HEK293T (cell line): ENCODE measurements at regions not wholly inside any gene's neighbourhood (a gene's known extent, or its start where the extent isn't known, plus 50 kb on each side); places are given as distances from the start of the nearest gene placed in this dataset.

ENCODE experiments used
- CTCF ChIA-PET: fragments of 350-600 bp; formaldehyde crosslinking; extraction: SDS; loops from one replicate; lab custom pipeline; 2021; ENCODE audit warnings: antibody characterized with exemption, inconsistent platforms; lab: Yijun Ruan, JAX
- POLR2A ChIA-PET: fragments of 350-600 bp; formaldehyde crosslinking; extraction: SDS; loops from one replicate; lab custom pipeline; 2020; ENCODE audit warnings: antibody characterized with exemption, inconsistent platforms; lab: Yijun Ruan, JAX
- DNase-seq: peaks from one replicate; pipeline ENCODE4 v3.0.0; 2012; ENCODE audit warnings: mixed read lengths; ENCODE audit errors: extremely low spot score
- ARNT ChIP-seq: fragments of 450-650 bp; IDR thresholded peaks from 2 replicates; pipeline ENCODE4 v1.6.1; 2017; ENCODE audit warnings: mild to moderate bottlenecking
- BHLHE40 ChIP-seq: fragments of 450-650 bp; IDR thresholded peaks from 2 replicates; pipeline ENCODE4 v1.6.1; 2016; ENCODE audit warnings: mild to moderate bottlenecking, moderate library complexity, borderline replicate concordance
- CTBP1 ChIP-seq: fragments of 450-650 bp; IDR thresholded peaks from 2 replicates; pipeline ENCODE4 v1.6.1; 2016; ENCODE audit warnings: borderline replicate concordance
- ELF4 ChIP-seq: fragments of 450-650 bp; IDR thresholded peaks from 2 replicates; pipeline ENCODE4 v1.6.1; 2017; ENCODE audit warnings: antibody characterized with exemption
- FOXA1 ChIP-seq: fragments of 450-650 bp; IDR thresholded peaks from 2 replicates; pipeline ENCODE4 v1.6.1; 2016; ENCODE audit warnings: mild to moderate bottlenecking
- FOXK2 ChIP-seq: fragments of 450-650 bp; IDR thresholded peaks from 2 replicates; pipeline ENCODE4 v1.6.1; 2016; ENCODE audit warnings: mild to moderate bottlenecking
- FOXM1 ChIP-seq: fragments of 450-650 bp; IDR thresholded peaks from 2 replicates; pipeline ENCODE4 v1.6.1; 2017; ENCODE audit warnings: mild to moderate bottlenecking, borderline replicate concordance
- HDGF ChIP-seq: fragments of 450-650 bp; IDR thresholded peaks from 2 replicates; pipeline ENCODE4 v1.6.1; 2017; ENCODE audit warnings: antibody characterized with exemption, borderline replicate concordance
- L3MBTL2 ChIP-seq: fragments of 450-650 bp; conservative IDR thresholded peaks from 2 replicates; pipeline ENCODE4 v1.6.1; 2016; ENCODE audit warnings: mild to moderate bottlenecking
- LEF1 ChIP-seq: fragments of 450-650 bp; IDR thresholded peaks from 2 replicates; pipeline ENCODE4 v1.6.1; 2017; ENCODE audit warnings: mild to moderate bottlenecking, borderline replicate concordance
- NFRKB ChIP-seq: fragments of 450-650 bp; IDR thresholded peaks from 2 replicates; pipeline ENCODE4 v1.6.1; 2016; ENCODE audit warnings: mild to moderate bottlenecking, moderate library complexity
- PKNOX1 ChIP-seq: fragments of 450-650 bp; IDR thresholded peaks from 2 replicates; pipeline ENCODE4 v1.6.1; 2016
- SP1 ChIP-seq: fragments of 450-650 bp; IDR thresholded peaks from 2 replicates; pipeline ENCODE4 v1.6.1; 2017
- SUZ12 ChIP-seq: fragments of 450-650 bp; IDR thresholded peaks from 2 replicates; pipeline ENCODE4 v1.6.1; 2016; ENCODE audit warnings: mild to moderate bottlenecking
- TARDBP ChIP-seq: fragments of 450-650 bp; IDR thresholded peaks from 2 replicates; pipeline ENCODE4 v1.6.1; 2016
- ZNF384 ChIP-seq: fragments of 450-650 bp; IDR thresholded peaks from 2 replicates; pipeline ENCODE4 v1.6.1; 2016

- CTCF ChIA-PET, result no interaction called here
- no peak for DNase-seq
- TF ChIP-seq ZNF384, result no peak
- no peak for TF ChIP-seq L3MBTL2
- TF ChIP-seq NFRKB, result no peak
- POLR2A ChIA-PET, result no interaction called here
These were observed 208.7 kb upstream of the PMEPA1 start for GRCh38 chr20:57918551-57918950.

DNA sequence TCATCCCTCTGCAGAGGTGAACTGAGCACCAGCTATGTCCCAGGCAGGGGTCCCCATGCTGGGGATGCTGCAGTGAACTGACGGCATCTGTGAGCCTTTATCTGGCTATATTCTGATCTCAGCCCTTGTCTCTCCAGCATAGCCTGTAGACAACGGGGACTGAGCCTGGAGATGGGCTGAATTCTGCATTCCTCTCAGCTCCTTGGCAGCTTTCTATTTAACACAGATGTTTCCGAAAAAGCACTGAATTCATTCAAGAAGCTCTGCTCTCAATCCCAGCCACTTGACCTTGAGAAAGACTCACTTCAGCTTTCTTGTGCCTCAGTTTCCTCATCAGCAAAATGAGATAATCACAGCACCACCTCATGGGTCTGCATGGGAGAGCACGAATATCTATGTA, 204.4 kb upstream of the PMEPA1 start:
- ChIA-PET POLR2A (no interaction called here), CTCF (no interaction called here)
- DNase-seq, result no peak
- TF ChIP-seq ARNT (no peak), PKNOX1 (no peak), FOXK2 (no peak), L3MBTL2 (no peak), ZNF384 (no peak), CTBP1 (no peak)

DNA sequence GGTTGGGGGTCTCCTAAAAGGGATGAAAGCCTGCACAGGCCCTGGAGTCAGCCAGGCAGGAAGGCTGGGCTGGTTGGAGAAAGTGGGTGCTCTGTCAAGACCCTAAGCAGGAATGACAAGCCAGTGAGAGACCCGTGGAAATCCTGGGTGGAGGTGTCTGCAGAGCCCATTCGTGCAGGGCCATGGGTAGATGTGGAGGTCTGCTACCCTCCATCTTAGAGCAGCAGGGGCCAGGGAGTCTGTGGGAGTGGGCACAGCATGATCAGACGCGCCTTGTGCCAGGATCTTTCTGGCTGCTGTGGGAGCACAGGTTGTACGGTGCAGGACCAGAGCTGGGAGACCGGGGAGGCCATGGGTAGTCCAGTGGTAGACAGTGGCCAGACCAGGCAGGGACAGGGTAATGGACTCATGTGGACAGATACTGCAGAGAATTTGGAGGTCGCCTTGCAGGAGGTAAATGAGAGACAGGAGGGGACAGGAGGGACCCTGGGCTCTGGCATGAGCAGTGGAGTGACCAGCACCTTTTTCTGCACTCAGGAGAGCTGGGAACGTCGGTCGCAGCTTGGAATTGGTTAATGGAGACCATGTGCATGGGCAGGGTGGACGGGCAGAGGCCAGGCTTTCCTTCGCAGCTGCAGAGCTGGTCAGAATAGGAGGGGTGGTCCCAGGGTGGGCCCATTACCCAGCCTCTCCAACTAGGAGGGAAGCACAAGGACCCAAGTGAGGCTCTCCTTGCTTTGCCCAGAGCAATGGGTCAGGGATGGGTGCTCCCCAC, 203.5 kb upstream of the PMEPA1 start:
- POLR2A ChIA-PET, result no interaction called here
- TF ChIP-seq SP1, result no peak
- no peak for TF ChIP-seq L3MBTL2
- TF ChIP-seq PKNOX1, result no peak
- TF ChIP-seq NFRKB, result no peak
- no peak for TF ChIP-seq FOXA1
- TF ChIP-seq LEF1, result no peak
- no peak for TF ChIP-seq TARDBP
- no peak for TF ChIP-seq ELF4
- TF ChIP-seq FOXM1, result no peak
- no peak for TF ChIP-seq HDGF
- no peak for TF ChIP-seq ARNT
- no peak for TF ChIP-seq BHLHE40
- no peak for TF ChIP-seq FOXK2
- TF ChIP-seq SUZ12, result no peak
- TF ChIP-seq ZNF384, result no peak
- no peak for TF ChIP-seq CTBP1
- no peak for DNase-seq
- CTCF ChIA-PET, result no interaction called here

DNA sequence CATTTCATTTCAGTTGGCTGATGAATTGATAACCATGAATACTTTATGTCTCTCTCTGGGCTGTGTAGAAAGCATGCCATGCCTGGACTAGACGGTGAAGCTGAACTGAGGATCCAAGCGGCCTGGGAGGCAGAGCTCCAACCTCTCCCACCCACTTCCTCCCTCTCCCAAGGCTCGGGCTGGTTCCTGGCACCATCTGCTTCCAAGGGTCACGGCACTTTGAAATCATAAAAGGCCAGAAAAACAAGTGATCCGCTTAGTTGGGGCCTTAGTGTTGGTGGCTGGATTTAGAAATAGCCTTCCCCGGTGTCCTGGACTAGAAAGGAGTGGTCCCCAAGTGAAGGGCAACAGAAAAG, 202.4 kb upstream of the PMEPA1 start:
- POLR2A ChIA-PET, result no interaction called here
- TF ChIP-seq NFRKB (no peak), LEF1 (no peak), PKNOX1 (no peak), L3MBTL2 (no peak), HDGF (no peak), SP1 (no peak), FOXM1 (no peak), SUZ12 (no peak), BHLHE40 (no peak), TARDBP (no peak), CTBP1 (no peak), ELF4 (no peak), ZNF384 (no peak), FOXA1 (no peak), ARNT (no peak), FOXK2 (no peak)
- CTCF ChIA-PET, result no interaction called here
- no peak for DNase-seq

- no peak for DNase-seq
- POLR2A ChIA-PET, result no interaction called here
- no peak for TF ChIP-seq TARDBP
- TF ChIP-seq BHLHE40, result no peak
- no peak for TF ChIP-seq ELF4
- no peak for TF ChIP-seq L3MBTL2
- TF ChIP-seq SP1, result no peak
- TF ChIP-seq FOXM1, result no peak
- no peak for TF ChIP-seq ZNF384
- no peak for TF ChIP-seq PKNOX1
- no peak for TF ChIP-seq FOXA1
- TF ChIP-seq SUZ12, result no peak
- TF ChIP-seq NFRKB, result no peak
- TF ChIP-seq CTBP1, result no peak
- TF ChIP-seq FOXK2, result no peak
- no peak for TF ChIP-seq LEF1
- TF ChIP-seq ARNT, result no peak
- no peak for TF ChIP-seq HDGF
- CTCF ChIA-PET, result no interaction called here
These were observed 201.9 kb upstream of the PMEPA1 start for GRCh38 chr20:57911512-57912226.

- no peak for TF ChIP-seq NFRKB
- TF ChIP-seq ZNF384, result no peak
- TF ChIP-seq ELF4, result no peak
- TF ChIP-seq FOXK2, result no peak
- TF ChIP-seq TARDBP, result no peak
- TF ChIP-seq SP1, result no peak
- TF ChIP-seq BHLHE40, result no peak
- TF ChIP-seq PKNOX1, result no peak
- ChIA-PET CTCF (no interaction called here), POLR2A (no interaction called here)
- DNase-seq, result no peak
These were observed 200.9 kb upstream of the PMEPA1 start for GRCh38 chr20:57910716-57911115.
